Parathyroid adenoma (tissue), 2 donors: ENCODE measurements at regions not wholly inside any gene's neighbourhood (a gene's known extent, or its start where the extent isn't known, plus 50 kb on each side); places are given as distances from the start of the nearest gene placed in this dataset.

Experiments used
- H2AFZ ChIP-seq: fragments of 300-600 bp; sonication (generic); one replicate; pipeline ENCODE4 v1.7.0; 2017; ENCODE audit warnings: antibody characterized with exemption, mild to moderate bottlenecking
- H3K27ac ChIP-seq: fragments of 300-600 bp; sonication (generic); one replicate; pipeline ENCODE4 v1.7.0; 2017
- H3K27me3 ChIP-seq: fragments of 300-600 bp; sonication (generic); one replicate; pipeline ENCODE4 v1.7.0; 2017; ENCODE audit warnings: low read length; ENCODE audit not compliant: control insufficient read depth, insufficient read depth
- H3K36me3 ChIP-seq: fragments of 300-600 bp; sonication (generic); one replicate; pipeline ENCODE4 v1.7.0; 2017; ENCODE audit warnings: low read length; ENCODE audit not compliant: control insufficient read depth, insufficient read depth
- H3K4me1 ChIP-seq: fragments of 300-600 bp; sonication (generic); one replicate; pipeline ENCODE4 v1.7.0; 2017; ENCODE audit warnings: control low read depth
- H3K4me2 ChIP-seq: fragments of 300-600 bp; sonication (generic); one replicate; pipeline ENCODE4 v1.7.0; 2017; ENCODE audit warnings: low read length
- H3K4me3 ChIP-seq: fragments of 300-600 bp; sonication (generic); one replicate; pipeline ENCODE4 v1.7.0; 2017; ENCODE audit warnings: low read depth, low read length
- H3K79me2 ChIP-seq: fragments of 300-600 bp; sonication (generic); one replicate; pipeline ENCODE4 v1.7.0; 2017; ENCODE audit warnings: control low read depth
- H3K9ac ChIP-seq: fragments of 300-600 bp; sonication (generic); one replicate; pipeline ENCODE4 v1.7.0; 2017; ENCODE audit warnings: mild to moderate bottlenecking
- H3K9me3 ChIP-seq: fragments of 300-600 bp; sonication (generic); one replicate; pipeline ENCODE4 v1.7.0; 2017; ENCODE audit warnings: low read length; ENCODE audit not compliant: control insufficient read depth
- CTCF ChIP-seq: fragments of 300-600 bp; sonication (generic); IDR thresholded peaks from one replicate; pipeline ENCODE4 v1.7.0; 2017; ENCODE audit warnings: antibody characterized with exemption, mild to moderate bottlenecking
- donor health status: primary hyperparathyroidism.

- Histone ChIP-seq H3K79me2 (no peaks in the 10 kb centered on the region), H3K27ac (no peak overlapping the region), H3K9ac (no peak overlapping the region), H3K4me3 (no peak overlapping the region), H3K27me3 (no peaks in the 10 kb centered on the region), H3K9me3 (no peaks in the 10 kb centered on the region), H2AFZ (no peak overlapping the region), H3K4me1 (no peaks in the 10 kb centered on the region), H3K36me3 (no peaks in the 10 kb centered on the region), H3K4me2 (no peak overlapping the region)
- TF ChIP-seq CTCF: no peak
These were observed 378.3 kb downstream of the PPP1R2C start for GRCh38 chrX:42399632-42400024.

- Histone ChIP-seq H3K4me2 (no peak overlapping the region), H3K4me3 (no peak overlapping the region), H3K4me1 (no peaks in the 10 kb centered on the region), H3K27me3 (no peaks in the 10 kb centered on the region), H3K27ac (no peak overlapping the region), H3K36me3 (no peaks in the 10 kb centered on the region), H3K79me2 (no peaks in the 10 kb centered on the region), H2AFZ (no peak overlapping the region), H3K9me3 (no peaks in the 10 kb centered on the region), H3K9ac (no peak overlapping the region)
- no peak for TF ChIP-seq CTCF
These were observed 378.9 kb downstream of the PPP1R2C start for GRCh38 chrX:42398967-42399631.

- Histone ChIP-seq H3K9ac (no peak overlapping the region), H3K79me2 (no peaks in the 10 kb centered on the region), H3K27ac (no peak overlapping the region), H3K4me1 (no peaks in the 10 kb centered on the region), H3K4me3 (no peak overlapping the region), H3K9me3 (no peaks in the 10 kb centered on the region), H3K27me3 (no peaks in the 10 kb centered on the region), H3K4me2 (no peak overlapping the region), H3K36me3 (no peaks in the 10 kb centered on the region), H2AFZ (no peak overlapping the region)
- TF ChIP-seq CTCF: no peak
These were observed 381.8 kb downstream of the PPP1R2C start for GRCh38 chrX:42396136-42396535.

GRCh38 chrX:42392846-42393245 is 385.1 kb downstream of the PPP1R2C start:
- Histone ChIP-seq H3K9me3 (no peaks in the 10 kb centered on the region), H2AFZ (no peak overlapping the region), H3K4me1 (no peaks in the 10 kb centered on the region), H3K27ac (no peak overlapping the region), H3K9ac (no peak overlapping the region), H3K4me3 (no peak overlapping the region), H3K4me2 (no peak overlapping the region), H3K36me3 (no peaks in the 10 kb centered on the region), H3K79me2 (no peaks in the 10 kb centered on the region), H3K27me3 (no peaks in the 10 kb centered on the region)
- TF ChIP-seq CTCF: no peak

GRCh38 chrX:42386681-42387080 is 391.3 kb downstream of the PPP1R2C start:
- TF ChIP-seq CTCF: no peak
- no peaks in the 10 kb centered on the region for H3K36me3 ChIP-seq
- no peaks in the 10 kb centered on the region for H3K4me1 ChIP-seq
- H3K4me3 ChIP-seq: no peak overlapping the region
- no peak overlapping the region for H3K9ac ChIP-seq
- no peaks in the 10 kb centered on the region for H3K9me3 ChIP-seq
- H3K79me2 ChIP-seq: no peaks in the 10 kb centered on the region
- H3K27me3 ChIP-seq: no peaks in the 10 kb centered on the region
- H3K4me2 ChIP-seq: no peak overlapping the region
- H3K27ac ChIP-seq: no peak overlapping the region
- no peak overlapping the region for H2AFZ ChIP-seq
